Body of pancreas (tissue), 4 donors: ENCODE measurements at regions not wholly inside any gene's neighbourhood (a gene's known extent, or its start where the extent isn't known, plus 50 kb on each side); places are given as distances from the start of the nearest gene placed in this dataset.

Source experiments
- ATAC-seq: fragments of 150-250 bp; one replicate; pipeline ENCODE4 v1.9.1; 2016
- DNase-seq, 4 donors: peaks; one replicate each; pipeline ENCODE4 v3.0.0-alpha.2; 2019
- H3K27ac ChIP-seq, 4 donors: fragments of 200-600 bp; sonication (generic); 1 replicate in 3 of 4; 2 replicates in 1 of 4; pipeline versions ENCODE4 v1.5.1 to v1.6.1; 2016 to 2019; ENCODE audit warnings: mild to moderate bottlenecking in 1 of 4, mixed read lengths in 1 of 4, moderate library complexity in 1 of 4
- H3K27me3 ChIP-seq, 2 donors: fragments of 200-600 bp; sonication (generic); one replicate each; pipeline ENCODE4 v1.6.0; 2016; ENCODE audit warnings: mild to moderate bottlenecking in 1 of 2
- H3K36me3 ChIP-seq, 2 donors: fragments of 200-600 bp; sonication (generic); replicated peaks in 1 of 2; 2 replicates each; pipeline ENCODE4 v1.5.1; 2016; ENCODE audit warnings: low read depth in 2 of 2; ENCODE audit not compliant: insufficient read depth in 1 of 2
- H3K4me1 ChIP-seq: fragments of 200-600 bp; sonication (generic); one replicate; pipeline ENCODE4 v1.6.0; 2016
- H3K4me3 ChIP-seq, 2 donors: fragments of 200-600 bp; sonication (generic); 1 replicate in 1 of 2; 2 replicates in 1 of 2; pipeline ENCODE4 v1.5.1; 2016 to 2019
- H3K9me3 ChIP-seq, 3 donors: fragments of 200-600 bp; sonication (generic); 1 replicate in 2 of 3; 2 replicates in 1 of 3; pipeline ENCODE4 v1.5.1; 2016
- CTCF ChIP-seq, 7 experiments: fragments of 450-650 bp in 4 of 7; fragments of 200-600 bp in 3 of 7; sonication (generic) in 3 of 7; IDR thresholded peaks; one replicate each; pipeline ENCODE4 v1.5.1; 2016 to 2019; ENCODE audit warnings: antibody characterized with exemption in 7 of 7
- POLR2A ChIP-seq, 3 donors: fragments of 450-650 bp; IDR thresholded peaks; one replicate each; pipeline ENCODE4 v1.6.1; 2016; ENCODE audit warnings: antibody characterized with exemption in 3 of 3, mild to moderate bottlenecking in 2 of 3
- WGBS, 2 donors: methylation state at CpG; one replicate each; pipeline ENCODE4 v1.1.5; 2017; 5-methylcytosine and 5-hydroxymethylcytosine counted together
- intact Hi-C: fragments of 100-400 bp; cut with DNase I; formaldehyde crosslinking; loops from one replicate; pipeline ENCODE4 v1.15.1; 2023

DNA sequence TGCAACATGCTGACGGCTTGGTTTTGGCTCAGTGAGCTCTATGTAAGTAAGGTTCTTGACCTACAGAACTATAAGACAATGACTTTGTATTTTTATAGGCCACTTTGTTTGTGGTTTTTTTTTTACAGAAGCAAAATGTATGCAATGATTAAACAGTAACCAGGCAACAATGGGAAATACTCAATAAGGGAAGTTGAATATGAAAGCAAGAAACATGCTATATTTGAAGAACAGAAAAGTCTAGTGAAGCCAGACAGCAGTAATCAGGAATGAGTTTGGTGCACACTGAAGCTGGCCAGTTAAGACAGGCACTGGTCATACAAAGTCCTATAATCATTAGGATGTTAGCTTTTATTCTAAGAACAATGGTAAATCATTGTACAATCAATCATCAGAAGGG is 1926.8 kb downstream of the NCAM2 start:
- Histone ChIP-seq H3K27ac (no peak overlapping the region), H3K36me3 (no peaks in the 10 kb centered on the region), H3K4me3 (no peak overlapping the region), H3K27me3 (no peaks in the 10 kb centered on the region), H3K9me3 (no peaks in the 10 kb centered on the region), H3K4me1 (no peaks in the 10 kb centered on the region)
- WGBS, 2 donors, result 27 to 67% methylated on average over 1 of the region's 1 CpG
- ATAC-seq, result no peak
- intact Hi-C loops, result no loop called here
- DNase-seq, result no peak
- TF ChIP-seq CTCF (IDR thresholded peaks at IDR 0.05) (no peak), POLR2A (IDR thresholded peaks at IDR 0.05) (no peak)

DNA sequence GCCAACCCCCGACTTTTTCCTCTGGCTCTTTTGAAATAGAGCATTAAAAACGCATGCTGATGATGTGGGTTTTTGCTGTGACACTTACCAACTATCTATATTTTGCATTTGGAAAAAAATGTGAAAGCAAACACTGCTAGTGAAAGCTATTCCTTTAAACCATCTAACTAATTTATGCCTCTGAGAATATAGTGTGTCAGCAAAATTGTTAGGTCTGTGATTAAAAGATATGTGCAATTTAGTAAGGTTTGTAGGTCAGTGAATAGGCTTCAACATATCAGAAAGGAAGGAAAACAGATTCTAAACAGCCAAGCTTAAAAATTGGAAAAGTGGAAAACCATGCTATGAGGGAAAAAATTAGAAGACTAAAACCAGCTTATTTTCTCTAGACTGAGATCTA is 1929.3 kb downstream of the NCAM2 start:
- DNase-seq (no peak), ATAC-seq (no peak)
- Histone ChIP-seq H3K27ac (no peak overlapping the region), H3K4me3 (no peak overlapping the region), H3K36me3 (no peaks in the 10 kb centered on the region), H3K27me3 (no peaks in the 10 kb centered on the region), H3K9me3 (no peaks in the 10 kb centered on the region), H3K4me1 (no peaks in the 10 kb centered on the region)
- 41 to 45% methylated on average over 2 of the region's 2 CpGs for WGBS, 2 donors
- intact Hi-C loops, result no loop called here
- TF ChIP-seq POLR2A (IDR thresholded peaks at IDR 0.05), result no peak
- no peak for TF ChIP-seq CTCF (IDR thresholded peaks at IDR 0.05)

DNA sequence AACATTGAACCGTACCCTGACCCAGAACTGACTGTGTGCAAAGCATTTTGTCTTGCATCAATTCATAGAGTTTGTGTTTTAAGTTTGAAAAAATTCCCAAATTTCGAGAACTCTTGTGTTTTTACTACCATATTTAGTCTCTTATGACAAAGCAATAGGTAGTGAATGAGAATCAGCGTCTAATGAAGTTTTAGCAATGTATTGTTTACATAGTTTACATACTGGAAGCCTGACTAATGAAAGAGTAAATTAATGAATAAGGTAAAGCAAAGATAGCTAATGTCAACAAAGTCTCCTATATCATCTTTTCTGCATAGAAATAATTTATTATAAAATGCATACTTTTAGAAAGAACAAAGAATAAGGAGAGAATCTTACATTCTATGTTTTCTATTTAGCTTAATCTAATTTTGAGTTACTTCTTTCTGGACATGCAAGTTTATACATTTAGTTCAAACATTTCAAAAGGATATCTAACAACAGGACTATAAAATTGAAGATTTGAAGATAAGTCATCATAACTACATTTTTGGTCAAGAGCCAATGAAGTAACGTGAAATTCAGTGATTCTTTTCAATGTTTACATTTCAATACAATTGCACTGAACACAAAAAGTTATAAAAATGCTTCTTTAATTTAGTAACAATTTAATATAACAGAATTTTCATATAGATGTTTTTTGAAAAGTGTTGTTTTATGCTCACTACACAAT is 1943.7 kb downstream of the NCAM2 start:
- Histone ChIP-seq H3K4me1 (no peaks in the 10 kb centered on the region), H3K9me3 (no peaks in the 10 kb centered on the region), H3K27me3 (no peaks in the 10 kb centered on the region), H3K36me3 (no peaks in the 10 kb centered on the region), H3K4me3 (no peak overlapping the region), H3K27ac (no peak overlapping the region)
- DNase-seq (no peak), ATAC-seq (no peak)
- no peak for TF ChIP-seq POLR2A (IDR thresholded peaks at IDR 0.05)
- no peak for TF ChIP-seq CTCF (IDR thresholded peaks at IDR 0.05)
- 43% methylated on average over 4 of the region's 4 CpGs for WGBS, 2 donors
- intact Hi-C loops, result no loop called here

- peaks cover 0 to 3% (median 0%) of the 10 kb centered on the region in 3 donors for H3K9me3 ChIP-seq
- no peak for DNase-seq
- no peak for ATAC-seq
- intact Hi-C loops, result no loop called here
- H3K27me3 ChIP-seq, result no peaks in the 10 kb centered on the region
- no peaks in the 10 kb centered on the region for H3K4me1 ChIP-seq
- H3K4me3 ChIP-seq, result no peak overlapping the region
- no peak overlapping the region for H3K27ac ChIP-seq
- H3K36me3 ChIP-seq, result no peaks in the 10 kb centered on the region
- TF ChIP-seq CTCF (IDR thresholded peaks at IDR 0.05) (no peak), POLR2A (IDR thresholded peaks at IDR 0.05) (no peak)
Measured at GRCh38 chr21:22955559-22955958, 1957.3 kb downstream of the NCAM2 start.

DNA sequence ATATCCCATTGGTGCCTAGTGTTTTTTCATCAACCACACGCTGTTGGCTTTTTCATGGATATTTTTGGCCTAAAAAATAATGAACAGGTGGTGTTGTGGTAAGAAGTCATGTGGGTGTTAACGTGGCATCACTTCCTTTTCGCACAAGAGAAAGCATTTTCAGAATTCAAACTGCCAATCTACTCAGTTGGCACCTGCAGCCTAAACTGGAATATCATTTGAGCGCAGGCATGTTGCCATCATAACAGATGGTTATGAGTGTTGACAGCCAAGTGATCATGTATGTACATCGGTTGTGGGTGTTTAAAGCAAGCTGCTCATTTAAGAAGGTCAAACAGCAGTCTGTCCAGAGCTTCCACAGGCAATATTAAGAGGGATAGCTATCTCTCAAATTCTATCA is 1963.0 kb downstream of the NCAM2 start:
- no peak for DNase-seq
- Histone ChIP-seq H3K4me3 (no peak overlapping the region), H3K27ac (no peak overlapping the region), H3K4me1 (no peaks in the 10 kb centered on the region), H3K27me3 (no peaks in the 10 kb centered on the region), H3K9me3 (no peaks in the 10 kb centered on the region), H3K36me3 (no peaks in the 10 kb centered on the region)
- no peak for TF ChIP-seq CTCF (IDR thresholded peaks at IDR 0.05)
- no peak for TF ChIP-seq POLR2A (IDR thresholded peaks at IDR 0.05)
- intact Hi-C loops, result no loop called here
- no peak for ATAC-seq
- WGBS, 2 donors, result 61 to 69% methylated on average over 5 of the region's 5 CpGs
